GF-D8 (cell line): ENCODE measurements at regions not wholly inside any gene's neighbourhood (a gene's known extent, or its start where the extent isn't known, plus 50 kb on each side); places are given as distances from the start of the nearest gene placed in this dataset.

Experiments used
- DNase-seq: peaks from one replicate; lab custom pipeline; 2025; lab: John Stamatoyannopoulos, UW

DNA sequence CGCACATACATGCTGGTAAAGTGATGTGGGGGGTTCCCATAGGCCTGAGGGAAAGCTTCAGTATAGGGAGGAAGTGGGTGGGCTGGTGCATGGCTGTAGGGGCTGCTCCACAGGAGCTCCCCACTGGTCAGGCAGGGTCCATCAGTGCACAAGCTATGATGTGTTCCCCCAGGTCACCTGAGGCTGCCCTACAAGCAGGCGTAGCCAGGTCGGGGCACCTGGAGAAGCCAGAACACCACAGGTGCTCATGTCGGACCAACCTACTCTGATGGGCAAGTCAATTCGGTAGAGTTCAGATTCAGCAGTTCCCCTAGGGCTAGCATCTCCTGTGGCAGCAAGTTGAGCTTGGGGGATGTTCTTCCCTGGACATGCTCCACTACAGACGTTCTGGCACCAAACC, 103.3 kb upstream of the EPHA5 start:
- no peak for DNase-seq

DNA sequence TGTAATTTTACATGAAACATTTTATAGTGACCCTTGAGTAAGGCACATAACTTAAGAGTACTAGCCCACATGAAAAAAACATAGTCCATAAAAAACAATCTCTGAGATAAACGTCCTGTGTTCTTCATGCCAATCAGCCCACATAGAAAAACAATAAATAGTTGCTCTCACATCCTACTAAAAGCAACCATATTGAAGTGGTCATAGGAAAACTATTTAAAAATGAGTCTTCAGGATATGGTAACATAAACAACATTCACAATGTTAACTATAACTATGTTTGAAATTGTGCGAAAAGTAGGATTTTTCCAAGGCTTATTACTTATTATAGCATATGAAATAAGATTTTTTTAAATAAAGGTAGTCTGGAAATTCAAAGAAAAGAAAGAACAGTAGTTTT, 77.1 kb upstream of the EPHA5 start:
- DNase-seq: no peak

DNA sequence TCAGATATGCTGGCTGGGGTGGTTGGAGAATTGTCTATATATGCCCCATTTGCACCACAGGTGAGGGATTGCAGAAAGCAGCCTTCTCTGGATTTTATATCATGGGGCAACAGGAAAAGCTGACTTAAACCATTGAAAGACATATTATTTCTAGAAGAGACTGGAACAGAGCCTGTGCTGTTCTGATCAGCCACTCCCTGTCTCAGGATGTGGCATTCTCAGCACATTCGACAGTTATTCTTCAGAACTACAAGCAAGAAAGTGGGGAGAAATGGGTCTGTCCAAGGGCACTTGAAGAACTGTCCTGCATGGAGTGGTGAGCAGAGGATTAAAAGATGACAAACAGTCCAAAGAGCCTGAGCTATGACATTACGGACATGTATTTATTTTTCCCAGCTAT, 67.8 kb upstream of the EPHA5 start:
- no peak for DNase-seq

DNA sequence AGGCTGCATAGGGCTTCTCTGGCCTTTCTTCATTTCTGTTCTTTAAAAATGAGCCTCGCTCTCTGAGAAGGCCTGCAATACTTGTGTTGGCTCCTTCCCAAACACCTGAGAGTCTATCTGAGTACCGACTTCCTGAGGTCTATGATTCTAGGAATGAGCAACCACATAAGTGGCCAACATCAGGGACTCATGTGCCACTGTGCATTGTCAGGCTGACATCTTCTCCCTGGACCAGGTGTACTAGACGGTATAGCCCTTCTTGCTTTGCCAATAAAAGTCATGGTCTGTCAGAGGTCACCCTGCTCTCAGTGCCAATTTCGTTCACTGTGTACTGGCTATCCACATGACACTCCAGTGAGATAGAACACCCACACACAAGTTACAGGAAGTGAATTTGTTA, 67.4 kb upstream of the EPHA5 start:
- no peak for DNase-seq

DNA sequence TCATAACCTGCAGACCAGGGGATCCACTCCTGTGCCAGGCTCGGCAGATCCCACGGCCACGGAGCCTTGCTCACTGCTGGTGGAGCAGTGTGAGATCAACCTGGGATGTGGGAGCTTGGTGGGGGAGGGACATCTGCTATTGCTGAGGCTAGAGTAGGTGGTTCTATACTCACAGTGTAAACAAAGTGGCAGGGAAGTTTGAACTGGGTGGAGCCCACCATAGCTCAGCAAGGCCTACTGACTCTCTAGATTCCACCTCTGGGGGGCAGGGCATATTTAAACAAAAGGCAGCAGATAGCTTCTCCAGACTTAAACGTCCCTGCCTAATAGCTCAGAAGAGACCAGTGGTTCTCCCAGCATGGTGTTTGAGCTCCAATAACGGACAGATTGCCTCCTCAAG, 54.7 kb upstream of the EPHA5 start:
- no peak for DNase-seq
